ENCODE measurements at regions not wholly inside any gene's neighbourhood (a gene's known extent, or its start where the extent isn't known, plus 50 kb on each side); places are given as distances from the start of the nearest gene placed in this dataset.
A peak's percentile ranks its signal among the peaks of the same experiment; 100 is the strongest.
"Not testable (repeated sequence)": the region's sequence is repeated elsewhere in the genome, so short reads cannot be mapped to it uniquely, and the experiment has no call there.

DNA sequence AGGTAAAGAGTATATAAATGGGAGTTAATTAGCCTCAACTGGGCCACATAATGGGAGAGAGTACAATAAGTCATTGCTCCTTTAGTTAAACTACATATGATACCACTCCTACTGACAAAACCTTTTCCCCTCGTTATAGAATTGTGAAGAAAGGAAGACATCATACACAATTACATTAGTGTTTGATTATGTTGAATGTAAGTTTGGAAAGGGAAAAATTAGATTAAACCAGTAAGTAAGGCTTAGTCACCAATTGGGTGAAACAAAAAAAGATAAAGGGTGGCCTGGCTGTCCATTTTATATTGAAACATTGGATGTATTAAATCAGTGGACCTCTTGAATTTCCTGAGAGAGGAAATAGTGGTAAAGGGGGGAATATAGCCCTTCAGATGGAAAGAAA is 464.3 kb upstream of the PAPPA start:
- H3K4me3 ChIP-seq (ENCODE audit: low read length): no peak overlapping the region
- TF ChIP-seq, protein P1, sequence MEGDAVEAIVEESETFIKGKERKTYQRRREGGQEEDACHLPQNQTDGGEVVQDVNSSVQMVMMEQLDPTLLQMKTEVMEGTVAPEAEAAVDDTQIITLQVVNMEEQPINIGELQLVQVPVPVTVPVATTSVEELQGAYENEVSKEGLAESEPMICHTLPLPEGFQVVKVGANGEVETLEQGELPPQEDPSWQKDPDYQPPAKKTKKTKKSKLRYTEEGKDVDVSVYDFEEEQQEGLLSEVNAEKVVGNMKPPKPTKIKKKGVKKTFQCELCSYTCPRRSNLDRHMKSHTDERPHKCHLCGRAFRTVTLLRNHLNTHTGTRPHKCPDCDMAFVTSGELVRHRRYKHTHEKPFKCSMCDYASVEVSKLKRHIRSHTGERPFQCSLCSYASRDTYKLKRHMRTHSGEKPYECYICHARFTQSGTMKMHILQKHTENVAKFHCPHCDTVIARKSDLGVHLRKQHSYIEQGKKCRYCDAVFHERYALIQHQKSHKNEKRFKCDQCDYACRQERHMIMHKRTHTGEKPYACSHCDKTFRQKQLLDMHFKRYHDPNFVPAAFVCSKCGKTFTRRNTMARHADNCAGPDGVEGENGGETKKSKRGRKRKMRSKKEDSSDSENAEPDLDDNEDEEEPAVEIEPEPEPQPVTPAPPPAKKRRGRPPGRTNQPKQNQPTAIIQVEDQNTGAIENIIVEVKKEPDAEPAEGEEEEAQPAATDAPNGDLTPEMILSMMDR (conservative IDR thresholded peaks at IDR 0.05; ENCODE audit: low read depth, low read length): no peak
- DNase-seq (ENCODE audit: low read depth): no peak

DNA sequence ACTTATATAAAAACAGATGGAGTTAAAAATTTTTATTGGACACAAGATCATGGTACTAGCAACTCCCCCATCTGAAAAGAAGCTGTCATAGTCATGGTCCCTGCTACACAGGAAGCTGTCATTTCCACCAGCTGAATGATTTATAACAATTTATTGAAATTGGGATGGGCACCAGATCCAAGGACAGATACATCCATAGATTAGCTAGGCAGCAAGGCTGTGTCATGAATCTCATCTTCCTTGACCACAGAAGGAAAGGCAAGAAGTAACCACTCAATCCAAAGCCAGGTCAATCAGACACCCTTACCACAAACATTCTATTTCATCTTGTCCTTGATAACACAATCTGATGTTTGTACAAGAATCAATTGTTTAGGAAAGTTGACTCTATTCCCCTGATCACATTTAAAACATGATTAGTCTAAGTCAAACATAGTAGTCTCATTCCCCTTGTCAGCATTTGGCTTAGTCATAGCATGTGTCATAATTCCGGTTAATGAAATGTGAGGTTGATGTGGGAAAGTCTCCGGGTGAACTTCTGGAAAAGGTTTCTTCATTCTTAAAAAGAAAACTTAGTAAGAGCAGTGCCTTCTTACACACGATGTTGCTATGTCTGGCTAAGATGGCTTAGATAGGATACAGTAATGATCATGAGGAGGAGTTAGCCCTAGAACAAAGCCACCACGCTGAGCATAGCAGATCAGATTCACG is 462.6 kb upstream of the PAPPA start:
- TF ChIP-seq, protein P1 (conservative IDR thresholded peaks at IDR 0.05; ENCODE audit: low read depth, low read length): no peak
- no peak overlapping the region for H3K4me3 ChIP-seq (ENCODE audit: low read length)
- peak; percentile 86 for DNase-seq (ENCODE audit: low read depth)

DNA sequence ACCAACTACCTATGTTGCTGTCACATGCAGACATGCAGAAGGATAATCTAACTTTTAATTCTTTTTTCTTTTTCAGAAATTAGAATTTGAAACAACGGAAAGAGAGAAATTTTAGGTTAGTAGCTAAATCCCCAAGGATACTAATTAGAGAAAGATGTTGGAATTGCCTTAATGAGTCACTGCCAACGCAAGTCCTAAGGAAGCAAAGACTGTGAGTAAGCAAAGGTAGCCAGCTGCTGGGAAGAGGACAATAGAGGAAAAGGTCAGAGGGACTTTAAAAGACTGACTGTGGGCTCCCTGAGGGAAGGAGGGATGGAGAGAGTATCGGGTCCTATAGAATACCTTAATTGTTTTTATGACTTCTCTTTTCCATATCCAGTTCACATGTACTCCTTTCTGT is 461.9 kb upstream of the PAPPA start:
- TF ChIP-seq, protein P1 (conservative IDR thresholded peaks at IDR 0.05; ENCODE audit: low read depth, low read length): no peak
- DNase-seq (ENCODE audit: low read depth): no peak
- H3K4me3 ChIP-seq (ENCODE audit: low read length): no peak overlapping the region

DNA sequence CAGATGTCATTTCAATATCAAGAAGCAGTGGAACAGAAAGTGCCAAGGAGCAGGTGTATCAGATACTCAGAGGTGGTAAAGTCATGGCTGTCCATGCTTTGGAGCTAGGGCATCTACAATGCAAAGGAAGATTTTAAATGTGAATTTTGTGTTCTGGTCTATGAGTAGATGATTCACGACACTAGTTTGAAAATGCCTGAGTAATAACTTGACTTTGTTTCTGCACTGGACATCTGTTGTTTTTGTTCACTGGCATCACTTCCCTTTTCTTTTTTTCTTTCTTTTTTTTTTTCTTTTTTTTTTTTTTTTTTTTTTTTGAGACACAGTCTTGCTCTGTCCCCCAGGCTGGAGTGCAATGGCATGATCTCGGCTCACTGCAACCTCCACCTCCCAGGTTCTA is 460.7 kb upstream of the PAPPA start:
- not testable (repeated sequence) for H3K4me3 ChIP-seq (ENCODE audit: low read length); DNase-seq (ENCODE audit: low read depth)

DNA sequence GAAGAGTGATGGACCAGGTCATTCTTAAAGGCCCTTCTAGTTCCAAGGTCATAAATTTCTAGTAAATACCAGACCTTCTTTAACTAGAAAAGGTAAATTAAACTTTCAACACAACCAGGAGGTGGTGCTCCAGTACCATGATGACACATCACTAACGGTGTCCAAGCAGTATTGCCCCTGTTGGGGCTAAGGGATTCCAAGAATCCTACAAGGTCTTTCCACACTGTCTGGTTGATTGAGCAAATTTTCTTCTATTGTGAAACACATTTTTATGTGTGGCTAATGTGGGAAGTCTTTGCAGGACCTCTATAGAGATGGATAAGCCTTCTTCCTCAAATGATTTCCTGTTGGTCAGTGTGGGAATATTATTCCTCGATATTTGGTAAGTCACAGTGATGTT is 459.6 kb upstream of the PAPPA start:
- no peak for DNase-seq (ENCODE audit: low read depth)
- TF ChIP-seq, protein P1 (conservative IDR thresholded peaks at IDR 0.05; ENCODE audit: low read depth, low read length): peak; percentile 55
- H3K4me3 ChIP-seq (ENCODE audit: low read length): no peak overlapping the region

DNA sequence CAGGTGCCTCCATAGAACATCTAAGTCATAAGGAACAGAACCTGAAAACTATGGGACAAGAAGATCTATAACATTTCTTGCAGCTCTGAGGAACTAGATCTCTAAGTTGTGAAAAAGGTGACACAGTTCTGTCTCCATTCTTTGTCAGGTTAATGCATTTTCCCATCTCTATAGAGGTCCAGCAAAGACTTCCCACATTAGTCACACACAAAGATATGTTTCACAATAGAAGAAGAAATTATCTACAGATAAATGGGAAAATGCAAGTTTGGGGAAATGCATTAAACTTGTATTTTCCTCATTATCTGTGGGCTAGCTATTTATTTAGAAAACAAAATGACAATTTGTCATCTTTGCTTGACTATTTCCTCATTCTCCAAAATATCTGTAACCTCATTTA is 458.6 kb upstream of the PAPPA start:
- TF ChIP-seq, protein P1 (conservative IDR thresholded peaks at IDR 0.05; ENCODE audit: low read depth, low read length): no peak
- H3K4me3 ChIP-seq (ENCODE audit: low read length): no peak overlapping the region
- DNase-seq (ENCODE audit: low read depth): no peak

DNA sequence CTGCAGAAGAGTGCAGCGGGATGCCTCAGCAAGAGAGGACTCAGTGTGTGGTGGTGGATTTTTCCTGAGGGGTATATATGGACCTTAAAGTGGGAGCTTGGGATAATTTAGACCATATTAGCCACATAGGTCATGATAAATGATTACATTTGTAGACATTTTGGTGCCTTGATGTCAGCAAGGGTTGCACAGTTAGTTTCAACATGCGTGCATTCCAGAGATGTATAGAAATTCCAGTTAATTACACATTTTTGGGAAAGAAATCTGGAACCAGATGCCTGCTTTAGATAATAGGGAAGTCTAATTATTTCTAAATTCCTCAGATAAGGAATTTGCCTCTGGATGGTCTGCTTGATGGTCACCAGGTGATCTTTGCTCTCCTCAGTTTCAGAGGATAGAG is 440.6 kb upstream of the PAPPA start:
- DNase-seq (ENCODE audit: low read depth): no peak
- TF ChIP-seq, protein P1 (conservative IDR thresholded peaks at IDR 0.05; ENCODE audit: low read depth, low read length): no peak
- no peak overlapping the region for H3K4me3 ChIP-seq (ENCODE audit: low read length)

Measured in retinal pigment epithelial cell (primary cell).